GM23338 (cell line): ENCODE measurements at regions not wholly inside any gene's neighbourhood (a gene's known extent, or its start where the extent isn't known, plus 50 kb on each side); places are given as distances from the start of the nearest gene placed in this dataset.

Experiments
- CTCF ChIP-seq, 2 experiments: fragments of 200-600 bp in 1 of 2; sonication (generic) in 1 of 2; conservative IDR thresholded peaks; 2 replicates each; pipeline versions ENCODE4 v1.5.1 to v1.6.1; 2016 to 2017; ENCODE audit warnings: antibody characterized with exemption in 2 of 2, low read depth in 2 of 2, mild to moderate bottlenecking in 2 of 2, moderate library complexity in 1 of 2
- ETS1 ChIP-seq: IDR thresholded peaks from 2 replicates; pipeline ENCODE4 v1.6.1; 2016; ENCODE audit warnings: antibody characterized with exemption
- EZH2 ChIP-seq: fragments of 200-600 bp; sonication (generic); IDR thresholded peaks from one replicate; pipeline ENCODE4 v1.8.0; 2017; ENCODE audit warnings: antibody characterized with exemption, mild to moderate bottlenecking, low read depth; ENCODE audit not compliant: unreplicated experiment
- POLR2AphosphoS5 ChIP-seq: IDR thresholded peaks from 2 replicates; pipeline ENCODE4 v1.6.1; 2016; ENCODE audit warnings: antibody characterized with exemption, low read depth
- REST ChIP-seq: IDR thresholded peaks from one replicate; pipeline ENCODE4 v1.6.1; 2018; ENCODE audit warnings: antibody characterized with exemption; ENCODE audit not compliant: unreplicated experiment

GRCh38 chr2:168369031-168369430 is 87.0 kb upstream of the CERS6 start:
- TF ChIP-seq POLR2AphosphoS5 (no peak), EZH2 (no peak), CTCF (conservative IDR thresholded peaks at IDR 0.05; ENCODE audit: low read depth in 2 of 2) (no peak), ETS1 (no peak), REST (no peak)
